ENCODE measurements at regions not wholly inside any gene's neighbourhood (a gene's known extent, or its start where the extent isn't known, plus 50 kb on each side); places are given as distances from the start of the nearest gene placed in this dataset.
"Not testable (repeated sequence)": the region's sequence is repeated elsewhere in the genome, so short reads cannot be mapped to it uniquely, and the experiment has no call there.

DNA sequence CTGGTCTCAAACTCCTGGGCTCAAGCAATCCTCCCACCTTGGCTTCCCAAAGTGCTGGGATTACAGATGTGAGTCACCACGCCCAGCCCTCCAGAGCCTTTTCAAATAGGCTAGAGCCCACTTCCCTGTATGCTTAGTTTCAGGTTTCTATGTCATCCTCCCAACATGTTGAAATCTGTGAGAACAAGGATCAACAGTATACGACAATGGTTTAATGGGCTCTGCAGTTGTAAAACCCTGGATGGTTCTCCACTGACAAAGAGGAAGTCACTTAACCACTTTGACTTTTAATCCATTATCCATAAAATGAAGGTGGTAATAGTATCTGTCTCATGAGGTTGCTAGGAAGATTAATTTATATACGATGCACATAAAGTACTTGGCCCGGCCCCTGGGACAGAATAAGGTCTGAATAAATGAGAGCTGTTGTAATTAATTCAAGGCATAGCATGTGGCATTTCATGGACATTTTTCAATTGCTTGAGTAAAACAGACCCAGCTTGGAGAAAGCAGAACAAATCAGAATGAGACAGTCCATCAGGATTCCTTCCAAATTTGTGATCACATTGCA is 113.9 kb upstream of the ZNF648 start:
- ATAC-seq (ENCODE audit: low read depth) (no peak), DNase-seq (ENCODE audit: low spot score in 2 of 2) (no peak)
- Mint-ChIP-seq H3K4me3 (no peak overlapping the region), H3K27ac (no peak overlapping the region), H3K36me3 (no peaks in the 10 kb centered on the region), H3K27me3 (peaks cover 4% of the 10 kb centered on the region), H3K9me3 (peaks cover 2% of the 10 kb centered on the region), H3K4me1 (peaks cover 3% of the 10 kb centered on the region)

- peaks cover 4% of the 10 kb centered on the region for H3K27me3 Mint-ChIP-seq
- H3K4me1 Mint-ChIP-seq, result peaks cover 3% of the 10 kb centered on the region
- no peak for ATAC-seq (ENCODE audit: low read depth)
- no peak overlapping the region for H3K27ac Mint-ChIP-seq
- no peak overlapping the region for H3K4me3 Mint-ChIP-seq
- no peak for DNase-seq (ENCODE audit: low spot score in 2 of 2)
- peaks cover 2% of the 10 kb centered on the region for H3K9me3 Mint-ChIP-seq
- no peaks in the 10 kb centered on the region for H3K36me3 Mint-ChIP-seq
Observed at GRCh38 chr1:182174513-182174855, 113.0 kb upstream of the ZNF648 start.

- ATAC-seq (ENCODE audit: low read depth), result no peak
- Mint-ChIP-seq H3K9me3 (peaks cover 2% of the 10 kb centered on the region), H3K27ac (no peak overlapping the region), H3K27me3 (peaks cover 4% of the 10 kb centered on the region), H3K4me3 (no peak overlapping the region), H3K4me1 (peaks cover 3% of the 10 kb centered on the region), H3K36me3 (no peaks in the 10 kb centered on the region)
- no peak for DNase-seq (ENCODE audit: low spot score in 2 of 2)
Observed at GRCh38 chr1:182173808-182174512, 112.4 kb upstream of the ZNF648 start.

- H3K27me3 Mint-ChIP-seq, result peaks cover 4% of the 10 kb centered on the region
- no peaks in the 10 kb centered on the region for H3K36me3 Mint-ChIP-seq
- no peak overlapping the region for H3K27ac Mint-ChIP-seq
- ATAC-seq (ENCODE audit: low read depth) (no peak), DNase-seq (ENCODE audit: low spot score in 2 of 2) (no peak)
- no peak overlapping the region for H3K4me3 Mint-ChIP-seq
- H3K4me1 Mint-ChIP-seq, result peaks cover 3% of the 10 kb centered on the region
- peaks cover 2% of the 10 kb centered on the region for H3K9me3 Mint-ChIP-seq
Observed at GRCh38 chr1:182172699-182173098, 111.2 kb upstream of the ZNF648 start.

DNA sequence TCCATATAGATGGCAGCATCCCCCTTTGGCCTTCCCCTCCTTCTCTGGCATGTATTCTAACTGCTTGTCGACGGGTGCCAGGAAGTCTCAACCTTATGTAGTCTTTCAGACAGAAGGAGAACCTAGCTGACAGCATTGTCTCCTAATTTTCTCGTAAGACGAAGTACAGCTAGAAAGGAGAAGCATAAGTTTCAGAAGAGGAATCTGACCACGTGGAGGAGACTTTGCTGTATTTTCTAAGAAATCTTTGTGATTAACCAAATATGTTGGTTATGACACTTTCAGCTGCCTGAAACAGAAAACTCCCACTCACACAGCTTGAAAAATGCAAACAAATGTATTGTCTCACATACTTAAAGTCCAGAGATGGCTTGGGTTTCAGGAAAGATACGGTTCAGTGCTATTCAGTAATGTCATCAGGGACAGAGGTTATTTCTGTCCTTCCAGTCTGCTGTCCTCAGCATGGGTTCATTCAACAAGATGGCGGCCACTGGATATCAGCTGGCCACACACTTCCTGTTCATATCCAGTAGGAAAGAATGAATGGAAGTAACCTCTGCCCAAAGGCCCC is 109.5 kb upstream of the ZNF648 start:
- no peaks in the 10 kb centered on the region for H3K9me3 Mint-ChIP-seq
- ATAC-seq (ENCODE audit: low read depth) (peak; percentile 39), DNase-seq (ENCODE audit: low spot score in 2 of 2) (no peak)
- peaks cover 3% of the 10 kb centered on the region for H3K4me1 Mint-ChIP-seq
- no peak overlapping the region for H3K27ac Mint-ChIP-seq
- H3K27me3 Mint-ChIP-seq, result peaks cover 4% of the 10 kb centered on the region
- no peaks in the 10 kb centered on the region for H3K36me3 Mint-ChIP-seq
- no peak overlapping the region for H3K4me3 Mint-ChIP-seq

- Mint-ChIP-seq H3K4me1 (peaks cover 3% of the 10 kb centered on the region), H3K9me3 (no peaks in the 10 kb centered on the region), H3K4me3 (no peak overlapping the region), H3K36me3 (no peaks in the 10 kb centered on the region), H3K27ac (no peak overlapping the region), H3K27me3 (peaks cover 7% of the 10 kb centered on the region)
- DNase-seq (ENCODE audit: low spot score in 2 of 2), result no peak
- no peak for ATAC-seq (ENCODE audit: low read depth)
Observed at GRCh38 chr1:182169203-182169602, 107.7 kb upstream of the ZNF648 start.

GRCh38 chr1:182166750-182167149 is 105.2 kb upstream of the ZNF648 start:
- no peaks in the 10 kb centered on the region for H3K36me3 Mint-ChIP-seq
- H3K4me3 Mint-ChIP-seq, result no peak overlapping the region
- ATAC-seq (ENCODE audit: low read depth), result no peak
- no peaks in the 10 kb centered on the region for H3K9me3 Mint-ChIP-seq
- DNase-seq (ENCODE audit: low spot score in 2 of 2), result no peak
- H3K27ac Mint-ChIP-seq, result no peak overlapping the region
- peaks cover 3% of the 10 kb centered on the region for H3K4me1 Mint-ChIP-seq
- peaks cover 14% of the 10 kb centered on the region for H3K27me3 Mint-ChIP-seq

- H3K4me1 Mint-ChIP-seq, result peaks cover 3% of the 10 kb centered on the region
- H3K27ac Mint-ChIP-seq, result no peak overlapping the region
- no peak overlapping the region for H3K4me3 Mint-ChIP-seq
- peaks cover 14% of the 10 kb centered on the region for H3K27me3 Mint-ChIP-seq
- no peak for ATAC-seq (ENCODE audit: low read depth)
- no peaks in the 10 kb centered on the region for H3K36me3 Mint-ChIP-seq
- H3K9me3 Mint-ChIP-seq, result peaks cover under 1% of the 10 kb centered on the region
- no peak for DNase-seq (ENCODE audit: low spot score in 2 of 2)
Observed at GRCh38 chr1:182166321-182166720, 104.8 kb upstream of the ZNF648 start.

DNA sequence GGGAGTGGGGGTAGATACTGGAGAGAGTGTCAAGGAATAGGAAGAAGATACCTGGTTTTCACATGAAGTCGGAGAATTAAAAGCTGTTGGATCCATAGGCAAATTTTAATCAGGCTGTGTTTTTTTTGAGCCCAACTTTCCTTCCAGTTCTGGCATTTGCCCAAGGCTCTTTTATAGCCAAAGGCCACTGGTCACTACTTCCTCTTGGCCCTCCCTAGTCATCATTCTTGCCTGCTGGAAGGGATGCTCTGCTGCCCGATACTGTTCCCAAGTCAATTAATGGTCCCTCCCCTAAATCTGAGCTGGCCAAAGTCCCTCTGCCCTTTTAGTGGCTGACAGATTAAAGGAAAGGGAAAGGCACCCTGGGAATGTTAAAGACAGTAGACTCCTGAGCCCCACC is 102.8 kb upstream of the ZNF648 start:
- no peak overlapping the region for H3K4me3 Mint-ChIP-seq
- DNase-seq (ENCODE audit: low spot score in 2 of 2) (no peak), ATAC-seq (ENCODE audit: low read depth) (no peak)
- no peaks in the 10 kb centered on the region for H3K4me1 Mint-ChIP-seq
- H3K9me3 Mint-ChIP-seq, result peaks cover 3% of the 10 kb centered on the region
- no peaks in the 10 kb centered on the region for H3K36me3 Mint-ChIP-seq
- no peak overlapping the region for H3K27ac Mint-ChIP-seq
- H3K27me3 Mint-ChIP-seq, result peaks cover 14% of the 10 kb centered on the region

- H3K27ac Mint-ChIP-seq, result no peak overlapping the region
- DNase-seq (ENCODE audit: low spot score in 2 of 2), result no peak
- H3K9me3 Mint-ChIP-seq, result peaks cover 3% of the 10 kb centered on the region
- H3K4me1 Mint-ChIP-seq, result no peaks in the 10 kb centered on the region
- no peak for ATAC-seq (ENCODE audit: low read depth)
- H3K27me3 Mint-ChIP-seq, result peaks cover 14% of the 10 kb centered on the region
- no peaks in the 10 kb centered on the region for H3K36me3 Mint-ChIP-seq
- H3K4me3 Mint-ChIP-seq, result no peak overlapping the region
Observed at GRCh38 chr1:182163821-182164223, 102.3 kb upstream of the ZNF648 start.

DNA sequence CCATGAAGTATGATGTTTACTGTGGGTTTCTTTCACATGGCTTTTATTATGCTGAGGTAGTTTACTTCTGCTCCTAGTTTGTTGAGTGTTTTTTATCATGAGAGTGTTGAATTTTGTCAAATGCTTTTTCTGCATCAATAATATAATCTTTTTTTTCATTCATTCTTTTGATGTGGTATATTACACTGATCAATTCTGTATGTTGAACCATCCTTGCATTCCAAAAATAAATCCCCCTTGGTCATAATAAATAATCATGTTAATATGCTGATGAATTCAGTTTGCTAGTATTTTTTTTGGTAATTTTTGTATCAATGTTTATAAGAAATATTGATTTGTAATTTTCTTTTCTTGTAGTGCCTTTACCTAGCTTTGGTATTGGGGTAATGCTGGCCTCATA is 97.9 kb upstream of the ZNF648 start:
- ATAC-seq (ENCODE audit: low read depth) (no peak), DNase-seq (ENCODE audit: low spot score in 2 of 2) (no peak)
- H3K36me3 Mint-ChIP-seq, result no peaks in the 10 kb centered on the region
- no peak overlapping the region for H3K4me3 Mint-ChIP-seq
- no peak overlapping the region for H3K27ac Mint-ChIP-seq
- peaks cover 10% of the 10 kb centered on the region for H3K27me3 Mint-ChIP-seq
- H3K4me1 Mint-ChIP-seq, result no peaks in the 10 kb centered on the region
- peaks cover 6% of the 10 kb centered on the region for H3K9me3 Mint-ChIP-seq

GRCh38 chr1:182157187-182157586 is 95.7 kb upstream of the ZNF648 start:
- Mint-ChIP-seq H3K27ac (no peak overlapping the region), H3K4me1 (no peaks in the 10 kb centered on the region), H3K36me3 (no peaks in the 10 kb centered on the region), H3K27me3 (peaks cover 2% of the 10 kb centered on the region), H3K4me3 (no peak overlapping the region), H3K9me3 (peaks cover 6% of the 10 kb centered on the region)
- DNase-seq (ENCODE audit: low spot score in 2 of 2) (no peak), ATAC-seq (ENCODE audit: low read depth) (no peak)

GRCh38 chr1:182154425-182154824 is 92.9 kb upstream of the ZNF648 start:
- H3K4me3 Mint-ChIP-seq; H3K27ac Mint-ChIP-seq; ATAC-seq (ENCODE audit: low read depth); H3K27me3 Mint-ChIP-seq; H3K36me3 Mint-ChIP-seq; DNase-seq (ENCODE audit: low spot score in 2 of 2); H3K9me3 Mint-ChIP-seq; H3K4me1 Mint-ChIP-seq: not testable (repeated sequence)

DNA sequence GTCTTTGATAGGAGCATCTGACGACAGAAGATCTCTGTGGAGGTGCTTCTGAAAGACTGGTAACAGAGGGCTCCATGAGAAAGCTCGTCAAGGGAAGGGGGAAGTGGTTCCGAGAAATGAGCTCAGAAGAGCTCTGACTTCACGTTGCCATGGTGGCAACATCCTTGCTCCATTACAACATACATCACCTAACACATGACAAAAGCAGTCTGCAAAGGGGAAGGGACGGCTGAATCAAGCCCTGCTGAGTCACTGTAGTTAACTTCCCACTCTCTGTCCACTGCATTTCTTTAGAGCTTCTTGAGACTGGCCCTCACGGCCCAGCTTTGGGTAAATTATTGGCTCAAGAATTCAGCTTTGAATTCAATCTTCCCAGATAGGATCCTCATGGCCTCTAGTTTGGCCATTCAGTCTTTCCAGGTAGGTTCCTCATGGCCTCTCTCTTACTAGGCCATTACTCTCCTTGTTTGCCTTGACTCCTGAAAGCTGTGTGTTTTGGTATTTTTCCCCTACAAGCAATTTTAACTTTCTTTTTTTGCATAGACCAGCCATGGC is 88.0 kb upstream of the ZNF648 start:
- peaks cover 4% of the 10 kb centered on the region for H3K27me3 Mint-ChIP-seq
- no peak overlapping the region for H3K27ac Mint-ChIP-seq
- ATAC-seq (ENCODE audit: low read depth) (no peak), DNase-seq (ENCODE audit: low spot score in 2 of 2) (no peak)
- H3K4me1 Mint-ChIP-seq, result peaks cover 2% of the 10 kb centered on the region
- H3K36me3 Mint-ChIP-seq, result no peaks in the 10 kb centered on the region
- H3K9me3 Mint-ChIP-seq, result no peaks in the 10 kb centered on the region
- no peak overlapping the region for H3K4me3 Mint-ChIP-seq

All from memory B cell (primary cell).